ENCODE measurements at regions not wholly inside any gene's neighbourhood (a gene's known extent, or its start where the extent isn't known, plus 50 kb on each side); places are given as distances from the start of the nearest gene placed in this dataset.

GRCh38 chr15:47218295-47218694 is 499.0 kb upstream of the SEMA6D start:
- TF ChIP-seq POLR2A (IDR thresholded peaks at IDR 0.05) = no peak
- TF ChIP-seq, protein P1, sequence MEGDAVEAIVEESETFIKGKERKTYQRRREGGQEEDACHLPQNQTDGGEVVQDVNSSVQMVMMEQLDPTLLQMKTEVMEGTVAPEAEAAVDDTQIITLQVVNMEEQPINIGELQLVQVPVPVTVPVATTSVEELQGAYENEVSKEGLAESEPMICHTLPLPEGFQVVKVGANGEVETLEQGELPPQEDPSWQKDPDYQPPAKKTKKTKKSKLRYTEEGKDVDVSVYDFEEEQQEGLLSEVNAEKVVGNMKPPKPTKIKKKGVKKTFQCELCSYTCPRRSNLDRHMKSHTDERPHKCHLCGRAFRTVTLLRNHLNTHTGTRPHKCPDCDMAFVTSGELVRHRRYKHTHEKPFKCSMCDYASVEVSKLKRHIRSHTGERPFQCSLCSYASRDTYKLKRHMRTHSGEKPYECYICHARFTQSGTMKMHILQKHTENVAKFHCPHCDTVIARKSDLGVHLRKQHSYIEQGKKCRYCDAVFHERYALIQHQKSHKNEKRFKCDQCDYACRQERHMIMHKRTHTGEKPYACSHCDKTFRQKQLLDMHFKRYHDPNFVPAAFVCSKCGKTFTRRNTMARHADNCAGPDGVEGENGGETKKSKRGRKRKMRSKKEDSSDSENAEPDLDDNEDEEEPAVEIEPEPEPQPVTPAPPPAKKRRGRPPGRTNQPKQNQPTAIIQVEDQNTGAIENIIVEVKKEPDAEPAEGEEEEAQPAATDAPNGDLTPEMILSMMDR (IDR thresholded peaks at IDR 0.05) = no peak

Data from thyroid gland (tissue), 4 donors.